Non-pigmented ciliary epithelial cell (primary cell): ENCODE measurements at regions not wholly inside any gene's neighbourhood (a gene's known extent, or its start where the extent isn't known, plus 50 kb on each side); places are given as distances from the start of the nearest gene placed in this dataset.

Source experiments
- DNase-seq: peaks from one replicate; pipeline ENCODE4 v3.0.0-alpha.2; 2010; ENCODE audit warnings: low read depth

GRCh38 chr4:160846121-160846520 is 1317.7 kb downstream of the FSTL5 start:
- DNase-seq: no peak

DNA sequence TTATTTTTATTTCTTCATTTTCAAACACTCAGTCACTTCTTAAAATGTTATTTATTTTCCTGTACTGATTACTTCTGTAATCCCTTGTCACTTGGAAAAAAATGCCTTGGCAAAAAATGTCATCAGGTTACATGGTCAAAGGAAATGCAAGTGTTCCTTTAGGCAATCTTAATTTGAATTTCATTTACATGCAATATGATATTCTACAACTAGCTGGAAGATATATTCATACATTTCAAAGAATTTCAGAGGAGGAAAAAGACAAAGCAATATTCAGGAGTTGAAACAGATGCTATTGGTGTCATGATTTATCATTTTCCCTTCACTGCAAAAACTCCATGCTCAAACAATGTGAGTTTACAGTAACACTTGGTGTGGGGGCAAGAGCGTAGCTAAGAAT is 1316.6 kb downstream of the FSTL5 start:
- DNase-seq: no peak

DNA sequence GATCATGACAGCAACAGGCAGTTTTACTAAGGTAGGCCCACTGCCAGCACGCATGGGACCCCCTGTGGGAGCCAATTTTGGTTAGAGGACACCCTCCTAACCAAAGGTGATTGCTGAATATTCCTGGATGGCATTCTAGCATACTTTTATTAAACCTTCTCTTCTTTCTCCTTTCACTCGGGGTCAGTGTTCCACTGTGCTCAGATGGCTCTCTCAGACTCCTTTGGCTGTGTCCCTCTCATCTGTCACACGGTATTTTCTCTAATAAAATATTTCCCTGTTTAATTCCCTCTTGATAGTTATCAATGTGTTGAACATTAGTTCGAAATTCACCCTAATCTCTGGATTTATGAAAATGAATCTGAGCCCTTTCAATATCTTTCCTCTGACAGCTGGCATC is 1315.3 kb downstream of the FSTL5 start:
- DNase-seq: no peak

DNA sequence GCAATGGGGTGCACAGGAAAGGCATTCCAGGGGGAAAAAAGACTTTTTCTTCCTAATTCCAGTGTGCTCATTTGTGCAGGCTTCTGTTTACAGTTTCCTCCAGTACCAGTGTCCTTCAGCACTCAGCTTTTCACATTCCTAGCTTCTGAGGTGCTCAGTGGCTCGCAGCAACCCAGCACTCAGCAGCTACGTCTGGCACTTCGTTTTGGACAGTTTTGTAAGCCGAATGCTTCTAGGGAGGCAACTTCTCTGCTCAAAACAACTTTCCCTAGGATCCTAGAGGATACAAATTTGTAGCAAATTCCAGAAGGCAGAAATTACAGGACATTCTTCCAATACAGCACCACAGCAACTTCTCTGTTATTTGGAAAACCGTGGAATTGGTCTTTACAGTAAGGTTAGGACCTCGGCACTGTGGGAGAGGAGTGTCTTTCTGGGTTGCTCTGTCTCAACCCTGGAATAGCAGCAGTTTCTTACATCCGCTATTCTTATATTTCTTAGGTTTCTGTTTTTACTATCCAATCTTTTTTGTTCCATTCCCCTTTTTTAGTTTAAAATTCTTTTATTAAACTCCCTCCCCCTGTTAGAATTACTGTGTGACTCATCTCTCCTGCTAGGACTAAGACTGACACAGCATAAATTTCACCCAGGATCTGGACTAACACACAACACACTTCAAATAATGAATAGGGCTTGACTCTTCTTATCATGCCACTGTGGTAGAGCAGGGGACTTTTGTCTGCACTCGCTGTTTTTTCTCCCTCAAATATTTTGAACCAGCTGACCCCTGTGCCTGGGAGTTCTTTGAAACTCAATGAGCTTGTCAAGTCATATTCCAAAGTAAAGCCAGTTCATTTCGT is 1314.7 kb downstream of the FSTL5 start:
- DNase-seq: no peak

DNA sequence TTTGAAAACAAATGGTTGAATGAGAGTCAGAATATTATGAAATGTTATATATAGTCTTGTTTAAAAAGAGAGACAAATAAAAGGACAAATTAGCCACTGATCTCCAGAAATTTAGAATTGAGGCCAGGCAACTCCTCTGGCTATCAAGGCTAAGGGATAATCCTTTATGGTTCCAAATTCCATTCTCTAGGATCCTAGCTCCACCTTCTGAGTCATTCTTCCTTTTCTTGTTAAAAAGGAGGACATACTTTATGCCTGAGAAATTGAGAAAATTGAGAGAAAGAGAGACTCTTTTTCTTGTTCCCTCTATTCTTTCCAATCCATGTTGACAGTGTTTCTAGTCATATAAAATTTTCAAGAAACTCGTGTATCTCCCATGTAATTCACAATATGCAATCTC is 1299.5 kb downstream of the FSTL5 start:
- DNase-seq: no peak

DNA sequence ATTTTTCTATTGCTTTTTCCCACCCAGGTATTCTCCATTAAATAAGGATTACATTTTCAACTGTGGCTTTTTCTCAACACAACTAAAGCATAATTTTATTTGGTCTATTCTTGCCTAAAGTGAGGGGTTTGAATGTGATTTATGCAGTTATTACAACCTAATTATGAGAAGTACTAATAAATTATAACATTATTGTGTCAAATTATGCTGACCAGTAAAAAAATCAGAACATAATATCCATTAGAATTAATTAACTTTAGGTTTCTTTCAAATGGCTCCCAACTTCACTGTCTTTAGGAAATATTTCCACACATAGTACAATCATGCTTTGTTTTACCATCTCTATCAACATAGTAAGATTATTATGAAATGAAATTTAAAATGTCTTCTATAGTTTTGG is 1293.9 kb downstream of the FSTL5 start:
- no peak for DNase-seq

DNA sequence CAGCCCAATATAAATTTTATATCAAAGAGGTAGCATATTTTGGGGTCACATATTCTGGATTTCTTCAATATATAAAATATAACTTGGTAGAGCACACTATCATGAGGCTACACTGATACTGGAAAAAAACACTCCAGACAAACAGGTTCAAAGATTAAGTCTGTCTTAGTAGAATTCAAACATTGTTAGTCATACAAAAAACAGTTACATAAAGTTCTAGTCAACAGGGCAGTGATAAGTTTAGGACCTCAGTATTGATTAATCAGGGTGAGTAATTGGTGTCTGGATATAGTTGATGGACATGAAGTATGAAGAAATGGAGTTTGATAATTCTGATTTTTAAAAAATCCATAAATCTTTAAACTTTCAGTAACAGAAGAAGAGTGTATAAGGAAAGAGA is 1291.3 kb downstream of the FSTL5 start:
- no peak for DNase-seq

GRCh38 chr4:160877087-160877790 is 1286.6 kb downstream of the FSTL5 start:
- DNase-seq: no peak

GRCh38 chr4:160880180-160880579 is 1283.6 kb downstream of the FSTL5 start:
- DNase-seq: no peak

DNA sequence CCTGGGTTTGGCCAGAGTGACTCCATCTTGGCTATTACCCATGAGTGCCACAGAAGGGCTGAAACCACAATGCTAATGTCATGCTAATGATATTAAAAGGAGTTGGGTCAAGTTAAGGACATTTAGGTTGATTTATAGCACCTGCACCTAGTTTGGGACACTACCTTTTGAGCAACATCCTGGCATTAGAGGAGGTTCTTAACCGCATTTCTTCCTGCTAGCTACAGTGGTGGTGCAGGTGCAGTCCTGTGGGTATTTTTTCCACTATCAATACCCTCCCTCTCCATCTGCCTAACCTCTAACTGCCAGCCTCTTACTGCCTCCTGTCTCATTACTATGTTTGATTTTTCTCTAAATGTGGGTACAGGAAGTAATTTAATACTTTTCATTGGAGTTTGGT is 1276.1 kb downstream of the FSTL5 start:
- DNase-seq: no peak

GRCh38 chr4:160894128-160894527 is 1269.7 kb downstream of the FSTL5 start:
- no peak for DNase-seq

DNA sequence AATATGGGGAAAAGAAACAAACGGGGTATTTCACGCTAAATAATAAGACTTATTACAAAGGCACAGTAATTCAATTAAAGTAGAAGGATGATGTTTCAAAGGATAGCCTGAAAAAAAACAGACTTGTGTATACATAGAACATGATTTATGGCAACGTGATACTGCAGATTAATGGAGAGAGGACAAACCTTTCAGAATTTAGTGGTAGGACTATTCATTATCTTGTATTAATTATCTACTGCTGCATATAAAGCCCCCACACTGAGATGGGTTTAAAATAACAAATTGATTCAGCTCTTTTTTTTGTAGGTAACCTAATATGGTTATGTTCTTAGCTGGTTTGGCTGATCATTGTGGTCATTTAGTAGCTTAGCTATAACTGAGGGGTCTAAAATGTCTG is 1269.0 kb downstream of the FSTL5 start:
- no peak for DNase-seq

DNA sequence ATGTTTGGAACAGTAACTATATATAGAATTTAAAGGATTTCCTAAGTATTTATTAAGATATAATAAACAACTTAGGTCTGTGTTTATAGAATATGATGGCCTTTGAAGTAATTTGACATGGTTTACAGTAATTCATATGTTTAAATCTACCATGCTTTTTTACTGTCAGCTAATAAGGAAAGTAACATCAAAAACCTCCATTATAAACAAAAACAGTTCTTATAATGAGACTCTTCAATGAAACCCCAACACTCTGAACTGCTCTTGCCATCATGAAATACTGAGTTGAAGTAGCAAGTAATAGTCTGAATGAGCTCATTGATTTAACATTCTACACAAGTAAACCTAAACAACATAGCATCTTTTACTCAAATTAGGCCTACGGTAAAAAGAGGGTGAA is 1236.5 kb downstream of the FSTL5 start:
- DNase-seq: no peak

- no peak for DNase-seq
These were observed 1235.3 kb downstream of the FSTL5 start for GRCh38 chr4:160928482-160928881.

DNA sequence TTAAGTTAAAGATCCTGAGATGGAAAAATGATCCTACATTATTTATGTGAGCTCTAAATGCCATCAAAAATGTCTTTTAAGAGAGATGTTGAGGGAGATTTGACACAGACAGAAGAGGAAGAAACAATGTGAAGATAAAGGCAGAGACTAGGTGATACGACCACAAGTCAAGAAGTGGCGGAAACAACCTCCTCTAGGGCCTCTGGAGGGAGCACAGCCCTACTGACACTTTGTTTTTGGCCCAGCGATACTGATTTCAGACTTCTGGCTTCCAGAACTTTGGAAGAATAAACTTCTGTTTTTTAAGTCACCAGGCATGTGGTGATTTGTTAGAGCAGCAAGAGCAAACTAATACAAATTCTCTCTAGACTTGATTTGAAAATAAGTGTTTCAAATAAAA is 1216.1 kb downstream of the FSTL5 start:
- DNase-seq: no peak

GRCh38 chr4:160956875-160957274 is 1206.9 kb downstream of the FSTL5 start:
- no peak for DNase-seq

- no peak for DNase-seq
These were observed 1193.9 kb downstream of the FSTL5 start for GRCh38 chr4:160969925-160970324.

GRCh38 chr4:160980091-160980490 is 1183.7 kb downstream of the FSTL5 start:
- no peak for DNase-seq

GRCh38 chr4:160981083-160981482 is 1182.7 kb downstream of the FSTL5 start:
- DNase-seq: no peak

- DNase-seq: no peak
These were observed 1180.8 kb downstream of the FSTL5 start for GRCh38 chr4:160983035-160983434.

DNA sequence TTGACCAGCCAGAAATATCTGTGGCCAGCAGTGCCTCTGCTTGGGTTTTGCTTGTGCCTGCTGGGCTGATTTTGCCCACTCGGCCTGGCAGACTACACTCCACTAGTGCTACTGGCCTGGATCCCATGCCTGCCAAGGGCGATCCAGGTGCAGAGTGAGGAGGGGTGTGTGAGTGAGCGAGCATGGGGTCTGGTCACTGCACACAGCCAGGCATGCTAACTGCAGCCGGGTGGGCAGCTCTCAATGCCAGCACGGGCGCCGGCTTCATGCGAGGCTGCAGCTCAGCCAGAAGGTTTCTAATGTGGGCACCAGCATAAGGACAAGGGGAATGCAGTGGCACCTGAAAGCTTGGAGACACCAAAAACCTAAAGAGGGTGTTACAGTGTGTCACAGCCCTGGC is 1161.4 kb downstream of the FSTL5 start:
- DNase-seq: no peak

DNA sequence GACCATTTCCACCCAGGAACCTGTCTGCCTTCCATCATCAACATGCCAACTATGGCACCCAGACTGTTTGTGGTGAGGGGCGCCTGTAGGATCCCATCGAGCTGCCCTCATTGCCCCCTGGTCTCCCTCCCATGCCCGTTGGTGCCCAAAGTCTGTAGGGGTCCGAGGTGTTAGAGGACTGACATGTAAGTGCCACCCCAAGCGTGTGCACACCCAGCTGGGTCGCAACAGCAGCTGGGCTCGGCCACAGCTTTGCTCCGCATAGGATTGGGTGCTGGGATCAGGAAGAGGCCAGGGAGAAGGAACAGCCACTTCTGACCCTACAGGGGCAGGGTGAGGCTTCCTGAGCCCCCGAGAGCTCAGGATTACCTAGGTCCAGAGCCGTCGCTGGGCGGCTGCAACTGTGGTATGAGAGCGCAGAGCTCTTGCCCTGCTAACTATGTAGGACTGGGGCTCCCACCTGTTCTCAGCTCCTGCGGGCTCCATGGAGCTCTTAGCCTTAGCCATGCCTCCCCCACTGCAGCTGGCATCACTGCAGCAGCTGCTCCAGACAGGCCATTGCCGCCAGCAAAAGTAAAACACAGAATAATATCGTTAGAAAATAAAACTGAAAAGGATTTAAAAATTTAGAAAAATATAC is 1160.3 kb downstream of the FSTL5 start:
- DNase-seq: no peak

- DNase-seq: no peak
These were observed 1158.1 kb downstream of the FSTL5 start for GRCh38 chr4:161005746-161006145.
